Colon (tissue), 2 donors: ENCODE measurements at regions not wholly inside any gene's neighbourhood (a gene's known extent, or its start where the extent isn't known, plus 50 kb on each side); places are given as distances from the start of the nearest gene placed in this dataset.
"Not testable (repeated sequence)": the region's sequence is repeated elsewhere in the genome, so short reads cannot be mapped to it uniquely, and the experiment has no call there.

Experiments used
- FAIRE-seq: peaks from 2 replicates; lab custom pipeline; 2012; peaks lifted over from hg19 to GRCh38; lab: Jason Lieb, UNC
- donor health status: control.
- donor health status: control.

- FAIRE-seq = no peak
These were observed 53.5 kb downstream of the FOXD2 start for GRCh38 chr1:47491341-47491753.

GRCh38 chr1:47495176-47495713 is 57.4 kb downstream of the FOXD2 start:
- FAIRE-seq = no peak

- no peak for FAIRE-seq
These were observed 60.7 kb downstream of the FOXD2 start for GRCh38 chr1:47498551-47498950.

- no peak for FAIRE-seq
These were observed 63.2 kb downstream of the FOXD2 start for GRCh38 chr1:47501069-47501468.

GRCh38 chr1:47502746-47503370 is 65.0 kb downstream of the FOXD2 start:
- no peak for FAIRE-seq

- FAIRE-seq = not testable (repeated sequence)
These were observed 67.0 kb downstream of the FOXD2 start for GRCh38 chr1:47504840-47505239.

GRCh38 chr1:47505267-47505666 is 67.4 kb downstream of the FOXD2 start:
- FAIRE-seq = no peak

GRCh38 chr1:47506053-47506452 is 68.2 kb downstream of the FOXD2 start:
- FAIRE-seq = no peak

- no peak for FAIRE-seq
These were observed 69.3 kb downstream of the FOXD2 start for GRCh38 chr1:47507144-47507543.

GRCh38 chr1:47507881-47508701 is 70.2 kb downstream of the FOXD2 start:
- no peak for FAIRE-seq

- no peak for FAIRE-seq
These were observed 71.0 kb downstream of the FOXD2 start for GRCh38 chr1:47508702-47509431.

- no peak for FAIRE-seq
These were observed 72.5 kb downstream of the FOXD2 start for GRCh38 chr1:47510282-47510811.

- FAIRE-seq = no peak
These were observed 74.0 kb downstream of the FOXD2 start for GRCh38 chr1:47511825-47512224.

- FAIRE-seq = no peak
These were observed 75.5 kb downstream of the FOXD2 start for GRCh38 chr1:47513393-47513792.

- FAIRE-seq = no peak
These were observed 76.4 kb downstream of the FOXD2 start for GRCh38 chr1:47514229-47514628.

GRCh38 chr1:47515164-47515789 is 77.4 kb downstream of the FOXD2 start:
- FAIRE-seq = no peak

- FAIRE-seq = no peak
These were observed 80.1 kb downstream of the FOXD2 start for GRCh38 chr1:47517946-47518345.

GRCh38 chr1:47519491-47519890 is 81.6 kb downstream of the FOXD2 start:
- no peak for FAIRE-seq

GRCh38 chr1:47519971-47520370 is 82.1 kb downstream of the FOXD2 start:
- FAIRE-seq = no peak

GRCh38 chr1:47521034-47521881 is 83.4 kb downstream of the FOXD2 start:
- no peak for FAIRE-seq
